GM12878 (cell line): ENCODE measurements at regions not wholly inside any gene's neighbourhood (a gene's known extent, or its start where the extent isn't known, plus 50 kb on each side); places are given as distances from the start of the nearest gene placed in this dataset.

Source experiments
- ATF3 ChIP-seq: IDR thresholded peaks from 2 replicates; pipeline ENCODE4 v1.6.1; 2011; ENCODE audit warnings: low read depth, mild to moderate bottlenecking, low read length, moderate library complexity, borderline replicate concordance; ENCODE audit errors: extremely low read depth
- BRCA1 ChIP-seq: IDR thresholded peaks from 2 replicates; pipeline ENCODE4 v1.6.1; 2011; ENCODE audit warnings: low read depth, low read length, improper control_type of control experiment
- CHD2 ChIP-seq: IDR thresholded peaks from 2 replicates; pipeline ENCODE4 v1.6.1; 2011; ENCODE audit warnings: low read depth, low read length, improper control_type of control experiment, borderline replicate concordance
- CTCF ChIP-seq, 3 experiments: IDR thresholded peaks in 2 of 3; conservative IDR thresholded peaks in 1 of 3; 2 replicates each; pipeline ENCODE4 v1.5.1; 2011; ENCODE audit warnings: low read depth in 3 of 3, low read length in 3 of 3, mild to moderate bottlenecking in 3 of 3, control low read depth in 2 of 3, moderate library complexity in 2 of 3, inconsistent platforms in 1 of 3, mixed read lengths in 1 of 3; ENCODE audit not compliant: control insufficient read depth in 2 of 3, insufficient read depth in 1 of 3; ENCODE audit errors: extremely low read depth in 1 of 3
- EZH2 ChIP-seq: IDR thresholded peaks from 2 replicates; pipeline ENCODE4 v1.6.1; 2012; ENCODE audit warnings: low read depth, mild to moderate bottlenecking, control low read depth, inconsistent platforms, low read length, borderline replicate concordance; ENCODE audit not compliant: control insufficient read depth
- GABPA ChIP-seq: IDR thresholded peaks from 2 replicates; pipeline ENCODE4 v1.6.1; 2014; ENCODE audit warnings: antibody characterized with exemption, low read depth, mild to moderate bottlenecking, inconsistent platforms
- IKZF1 ChIP-seq: fragments of 450-650 bp; conservative IDR thresholded peaks from 2 replicates; pipeline ENCODE4 v1.6.1; 2017; ENCODE audit warnings: antibody characterized with exemption, mild to moderate bottlenecking
- MAX ChIP-seq: IDR thresholded peaks from 2 replicates; pipeline ENCODE4 v1.6.1; 2012; ENCODE audit warnings: low read depth, low read length, improper control_type of control experiment
- POLR2AphosphoS2 ChIP-seq: IDR thresholded peaks from 2 replicates; pipeline ENCODE4 v1.6.1; 2011; ENCODE audit warnings: low read depth, mild to moderate bottlenecking, low read length, improper control_type of control experiment, moderate library complexity
- TARDBP ChIP-seq: IDR thresholded peaks from 2 replicates; pipeline ENCODE4 v1.6.1; 2016; ENCODE audit warnings: borderline replicate concordance
- TF ChIP-seq, protein P1 (sequence below): IDR thresholded peaks from 2 replicates; pipeline ENCODE4 v1.6.1; 2011; ENCODE audit warnings: mild to moderate bottlenecking, low read depth, low read length, moderate library complexity; ENCODE audit not compliant: insufficient replicate concordance

DNA sequence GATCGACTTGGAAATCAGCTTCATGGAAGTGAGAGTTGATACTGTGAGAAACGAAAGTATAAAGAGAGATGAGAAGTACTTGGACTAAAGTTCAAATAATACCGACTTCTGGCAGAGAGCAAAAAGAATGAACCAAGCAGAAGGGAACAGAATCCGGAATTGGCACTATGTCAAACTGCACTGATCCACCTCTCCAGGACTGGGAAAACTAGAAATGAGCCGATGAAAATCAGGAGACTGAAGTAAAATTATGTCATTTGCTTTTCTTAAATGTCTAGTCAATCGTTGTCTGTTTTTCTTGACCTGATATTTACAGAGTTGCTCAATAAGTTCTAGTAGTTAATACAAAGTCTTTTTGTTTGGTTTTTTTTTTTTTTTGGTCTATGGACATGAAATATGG lies 163.0 kb upstream of the FOXG1 start:
- TF ChIP-seq IKZF1 (no peak), POLR2AphosphoS2 (no peak), CTCF (IDR thresholded peaks at IDR 0.05 in 2 of 3, conservative IDR thresholded peaks at IDR 0.05 in 1 of 3; ENCODE audit: control insufficient read depth in 2 of 3, extremely low read depth in 1 of 3, insufficient read depth in 1 of 3, low read depth in 3 of 3, low read length in 3 of 3) (no peak), MAX (no peak), ATF3 (no peak), EZH2 (no peak), BRCA1 (no peak), TARDBP (no peak), GABPA (no peak), CHD2 (no peak)
- TF ChIP-seq, protein P1, sequence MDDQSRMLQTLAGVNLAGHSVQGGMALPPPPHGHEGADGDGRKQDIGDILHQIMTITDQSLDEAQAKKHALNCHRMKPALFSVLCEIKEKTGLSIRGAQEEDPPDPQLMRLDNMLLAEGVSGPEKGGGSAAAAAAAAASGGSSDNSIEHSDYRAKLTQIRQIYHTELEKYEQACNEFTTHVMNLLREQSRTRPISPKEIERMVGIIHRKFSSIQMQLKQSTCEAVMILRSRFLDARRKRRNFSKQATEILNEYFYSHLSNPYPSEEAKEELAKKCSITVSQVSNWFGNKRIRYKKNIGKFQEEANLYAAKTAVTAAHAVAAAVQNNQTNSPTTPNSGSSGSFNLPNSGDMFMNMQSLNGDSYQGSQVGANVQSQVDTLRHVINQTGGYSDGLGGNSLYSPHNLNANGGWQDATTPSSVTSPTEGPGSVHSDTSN = no peak
